HG03342 (cell line): ENCODE measurements at regions not wholly inside any gene's neighbourhood (a gene's known extent, or its start where the extent isn't known, plus 50 kb on each side); places are given as distances from the start of the nearest gene placed in this dataset.
"Not testable (repeated sequence)": the region's sequence is repeated elsewhere in the genome, so short reads cannot be mapped to it uniquely, and the experiment has no call there.

ENCODE experiments used
- ATAC-seq: cut with Tn5 transposase; IDR thresholded peaks from one replicate; pipeline ENCODE4 v1.9.1; 2021; ENCODE audit warnings: mild to moderate bottlenecking, moderate library complexity; ENCODE audit not compliant: unreplicated experiment

GRCh38 chr6:40849546-40849945 lies 189.5 kb downstream of the UNC5CL start:
- no peak for ATAC-seq

DNA sequence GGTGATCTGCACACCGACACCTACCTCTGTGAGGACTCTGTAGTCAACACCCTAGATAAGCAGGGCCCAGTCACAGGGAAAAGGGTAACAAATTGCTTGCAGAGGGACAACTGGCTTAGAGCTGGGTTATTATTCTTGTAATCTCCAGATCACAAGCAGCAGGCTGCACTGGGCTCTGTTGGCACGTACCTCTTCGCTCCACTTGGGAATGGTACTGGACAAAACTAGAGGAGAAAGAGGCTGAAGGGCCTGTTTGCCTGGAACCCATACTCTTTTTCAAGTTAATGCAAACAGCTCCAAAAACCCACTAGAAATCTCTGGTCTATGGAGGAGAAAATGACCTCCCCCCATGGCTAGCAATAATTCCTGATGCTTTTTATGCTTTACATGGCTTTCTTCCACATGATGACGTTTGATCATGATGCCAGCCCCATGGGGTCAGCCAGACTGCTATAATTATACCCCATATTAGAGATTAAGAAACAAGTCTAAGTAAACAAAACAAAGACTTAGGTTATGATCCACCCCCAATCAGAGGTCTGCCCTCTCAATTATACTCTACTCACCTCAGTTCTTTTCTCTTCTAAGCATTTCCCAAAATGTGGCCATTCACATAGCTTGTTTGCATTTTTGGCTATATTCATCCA lies 190.0 kb downstream of the UNC5CL start:
- no peak for ATAC-seq

DNA sequence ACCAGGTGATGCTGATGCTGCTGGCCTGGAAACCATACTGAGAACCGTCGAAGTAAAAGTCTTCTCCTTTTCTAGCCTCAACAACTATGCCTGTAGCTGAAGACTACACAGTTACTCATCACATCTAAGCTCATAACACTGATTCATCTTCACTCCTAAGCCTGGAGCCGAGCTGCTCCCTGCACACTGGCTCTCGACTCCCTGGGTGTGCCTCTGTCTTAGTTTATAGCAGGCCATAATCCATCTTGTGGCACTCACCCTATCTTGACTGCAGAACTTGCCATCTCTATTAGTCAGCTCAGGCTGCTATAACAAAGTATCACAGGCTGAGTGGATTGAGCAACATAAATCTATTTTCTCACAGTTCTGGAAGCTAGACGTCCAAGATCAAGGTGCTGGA lies 191.0 kb downstream of the UNC5CL start:
- ATAC-seq, result no peak

GRCh38 chr6:40845553-40845952 lies 193.5 kb downstream of the UNC5CL start:
- ATAC-seq, result no peak

DNA sequence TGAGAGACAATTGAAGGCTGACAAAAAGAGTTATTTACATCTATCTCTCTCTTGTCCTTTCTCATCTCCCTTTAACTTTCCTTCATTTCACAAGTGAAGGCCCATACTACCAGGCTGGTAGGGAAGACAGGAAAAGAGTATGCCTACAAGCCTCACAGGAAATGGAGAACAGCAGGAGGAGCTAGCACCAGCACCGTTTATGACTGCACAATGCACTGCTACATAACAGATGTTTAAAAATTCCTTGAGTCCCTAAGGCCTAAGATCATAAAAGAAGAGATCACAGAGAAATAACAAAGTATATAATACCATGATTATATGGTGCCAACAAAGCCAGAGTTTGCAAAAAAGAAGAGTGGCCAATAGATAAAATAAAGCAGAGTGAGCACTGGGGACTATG lies 194.8 kb downstream of the UNC5CL start:
- no peak for ATAC-seq

DNA sequence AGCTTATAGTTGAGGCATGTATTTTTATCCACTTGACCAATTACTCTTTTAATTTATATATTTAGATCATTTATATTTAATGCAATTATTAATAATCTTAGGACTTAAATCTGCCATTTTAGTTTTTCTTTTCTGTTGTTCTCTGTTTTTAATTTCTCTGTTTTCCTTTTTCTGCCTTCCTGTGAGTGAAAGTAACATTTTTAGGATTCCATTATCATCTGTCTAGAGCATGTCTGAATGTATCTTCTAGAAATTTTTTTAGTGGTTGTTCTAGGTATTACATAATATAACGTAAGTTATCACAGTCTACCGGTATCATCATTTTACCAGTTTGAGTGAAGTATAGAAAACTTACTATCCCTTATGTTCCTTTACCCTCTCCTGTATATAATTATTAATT lies 197.3 kb downstream of the UNC5CL start:
- ATAC-seq, result no peak

DNA sequence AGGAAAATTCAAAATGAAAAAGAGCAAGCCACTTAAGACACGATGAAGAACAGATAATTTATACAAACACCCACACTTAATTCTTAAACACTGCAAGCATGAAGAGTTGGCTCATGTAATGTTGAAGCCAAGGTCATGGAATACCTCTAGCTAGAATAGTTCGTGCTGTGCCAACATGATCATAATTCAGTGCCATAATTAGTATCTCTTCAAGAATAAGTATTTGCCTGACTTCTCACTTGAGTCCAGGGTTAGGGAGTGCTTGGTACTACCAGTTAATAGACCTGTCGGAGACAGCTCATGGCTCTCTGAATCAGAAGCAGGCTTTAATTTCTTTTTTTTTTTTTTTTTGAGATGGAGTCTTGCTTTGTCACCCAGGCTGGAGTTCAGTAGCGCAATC lies 206.3 kb downstream of the UNC5CL start:
- no peak for ATAC-seq

DNA sequence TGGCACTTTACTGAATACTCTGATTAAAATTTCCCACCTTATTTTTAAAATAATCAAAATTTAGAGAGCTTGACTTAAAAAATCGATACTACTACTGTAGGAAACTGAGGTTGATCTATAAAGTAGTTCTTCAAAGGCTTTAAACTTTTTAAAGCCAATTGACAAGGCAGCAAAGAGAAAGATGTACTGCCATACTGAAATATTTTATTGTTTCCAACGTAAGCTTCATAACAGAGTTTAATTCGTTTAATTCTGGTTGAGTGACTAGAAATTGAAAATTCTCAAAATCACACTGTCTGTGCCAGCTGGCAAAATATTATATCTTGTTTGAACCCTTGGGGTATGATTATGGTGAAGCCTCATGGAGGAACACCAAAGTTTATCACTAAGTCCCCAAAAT lies 207.6 kb downstream of the UNC5CL start:
- no peak for ATAC-seq

- no peak for ATAC-seq
Observed at GRCh38 chr6:40825102-40825501, 213.9 kb downstream of the UNC5CL start.

GRCh38 chr6:40823917-40824891 lies 214.8 kb downstream of the UNC5CL start:
- ATAC-seq, result not testable (repeated sequence)

- ATAC-seq, result no peak
Observed at GRCh38 chr6:40822619-40823018, 216.4 kb downstream of the UNC5CL start.

- no peak for ATAC-seq
Observed at GRCh38 chr6:40819182-40819834, 219.7 kb downstream of the UNC5CL start.

DNA sequence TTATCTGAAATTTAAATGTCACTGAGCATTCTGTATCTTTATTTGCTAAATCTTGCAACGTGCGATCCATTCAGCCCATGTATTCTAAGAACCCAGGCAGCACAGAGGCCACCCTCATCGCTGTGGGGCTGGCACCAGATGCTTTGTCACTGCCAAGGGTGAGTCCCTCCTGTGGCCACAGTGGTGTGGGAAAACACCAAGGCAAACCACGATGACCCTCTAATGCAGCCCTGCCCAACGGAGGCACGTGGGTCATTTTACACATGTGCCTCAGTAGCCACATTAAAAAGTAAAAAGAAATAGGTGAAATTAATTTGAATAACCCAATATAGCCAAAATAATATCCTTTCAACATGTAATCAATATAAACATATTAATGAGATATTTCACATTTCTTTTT lies 221.7 kb downstream of the UNC5CL start:
- no peak for ATAC-seq

GRCh38 chr6:40816601-40817000 lies 222.4 kb downstream of the UNC5CL start:
- no peak for ATAC-seq

- ATAC-seq, result no peak
Observed at GRCh38 chr6:40815731-40816130, 223.3 kb downstream of the UNC5CL start.

GRCh38 chr6:40810171-40810570 lies 223.0 kb upstream of the LRFN2 start:
- ATAC-seq, result no peak

GRCh38 chr6:40809627-40810026 lies 222.5 kb upstream of the LRFN2 start:
- no peak for ATAC-seq

DNA sequence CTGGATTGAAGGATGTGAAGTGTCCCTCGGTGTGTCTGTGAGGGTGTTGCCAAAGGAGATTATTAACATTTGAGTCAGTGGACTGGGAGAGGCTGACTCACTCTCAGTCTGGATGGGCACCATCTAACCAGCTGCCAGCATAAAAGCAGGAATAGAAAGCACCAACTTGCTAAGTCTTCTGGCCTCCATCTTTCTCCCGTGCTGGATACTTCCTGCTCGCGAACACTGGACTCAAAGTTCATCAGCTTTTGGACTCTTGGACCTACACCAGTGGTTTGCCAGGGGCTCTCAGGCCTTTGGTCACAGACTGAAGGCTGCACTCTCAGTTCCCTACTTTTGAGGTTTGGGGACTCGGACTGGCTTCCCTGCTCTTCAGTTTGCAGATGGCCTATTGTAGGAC lies 220.3 kb upstream of the LRFN2 start:
- ATAC-seq, result no peak

GRCh38 chr6:40806256-40806864 lies 219.2 kb upstream of the LRFN2 start:
- no peak for ATAC-seq

DNA sequence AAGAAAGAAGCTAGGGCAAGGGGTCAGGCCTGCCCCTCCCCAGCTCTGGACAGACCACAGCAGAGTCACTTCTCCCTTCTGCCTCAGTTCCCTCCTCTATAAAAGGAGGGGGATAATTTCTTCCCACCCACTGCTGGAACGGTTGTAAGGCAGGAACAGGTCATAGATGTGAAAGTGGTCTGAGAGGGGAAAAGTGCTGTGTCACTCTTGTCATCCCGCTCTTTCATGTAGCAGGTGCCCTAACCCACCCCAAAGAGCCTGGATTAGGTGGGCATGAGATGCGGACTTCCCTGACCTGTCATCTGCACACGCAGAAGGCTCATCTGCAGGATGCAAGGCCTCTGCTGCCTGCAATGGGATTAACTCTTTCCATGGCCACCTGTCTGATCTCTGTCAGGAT lies 218.2 kb upstream of the LRFN2 start:
- ATAC-seq, result no peak

GRCh38 chr6:40804905-40805304 lies 217.7 kb upstream of the LRFN2 start:
- ATAC-seq, result no peak
